ENCODE measurements at regions not wholly inside any gene's neighbourhood (a gene's known extent, or its start where the extent isn't known, plus 50 kb on each side); places are given as distances from the start of the nearest gene placed in this dataset.
"Not testable (repeated sequence)": the region's sequence is repeated elsewhere in the genome, so short reads cannot be mapped to it uniquely, and the experiment has no call there.

- no peaks in the 10 kb centered on the region for H3K4me1 ChIP-seq
- H3K27ac ChIP-seq, result no peak overlapping the region
- TF ChIP-seq CTCF (IDR thresholded peaks at IDR 0.05), result no peak
- no peaks in the 10 kb centered on the region for H3K36me3 ChIP-seq
- no peaks in the 10 kb centered on the region for H3K27me3 ChIP-seq
- no peaks in the 10 kb centered on the region for H3K9me3 ChIP-seq
- no peak overlapping the region for H3K4me3 ChIP-seq
- intact Hi-C loops (cut with DNase I), result no loop called here
- no peak for ATAC-seq
- no peak for DNase-seq
Measured at GRCh38 chr6:132190815-132191175, 210.5 kb downstream of the MOXD1 start.

GRCh38 chr6:132190097-132190814, 211.0 kb downstream of the MOXD1 start:
- Histone ChIP-seq H3K27me3 (no peaks in the 10 kb centered on the region), H3K4me3 (no peak overlapping the region), H3K36me3 (no peaks in the 10 kb centered on the region), H3K9me3 (no peaks in the 10 kb centered on the region), H3K27ac (no peak overlapping the region), H3K4me1 (no peaks in the 10 kb centered on the region)
- intact Hi-C loops (cut with DNase I), result no loop called here
- DNase-seq, result no peak
- no peak for ATAC-seq
- no peak for TF ChIP-seq CTCF (IDR thresholded peaks at IDR 0.05)

- Histone ChIP-seq H3K4me3 (no peak overlapping the region), H3K36me3 (no peaks in the 10 kb centered on the region), H3K9me3 (no peaks in the 10 kb centered on the region), H3K4me1 (no peaks in the 10 kb centered on the region), H3K27me3 (no peaks in the 10 kb centered on the region), H3K27ac (no peak overlapping the region)
- intact Hi-C loops (cut with DNase I), result no loop called here
- ATAC-seq (peak; percentile 68), DNase-seq (no peak)
- TF ChIP-seq CTCF (IDR thresholded peaks at IDR 0.05), result no peak
Measured at GRCh38 chr6:132188556-132189264, 212.6 kb downstream of the MOXD1 start.

- Histone ChIP-seq H3K27me3 (no peaks in the 10 kb centered on the region), H3K4me3 (no peak overlapping the region), H3K9me3 (no peaks in the 10 kb centered on the region), H3K36me3 (no peaks in the 10 kb centered on the region), H3K4me1 (no peaks in the 10 kb centered on the region), H3K27ac (no peak overlapping the region)
- no peak for TF ChIP-seq CTCF (IDR thresholded peaks at IDR 0.05)
- DNase-seq (no peak), ATAC-seq (no peak)
- intact Hi-C loops (cut with DNase I), result no loop called here
Measured at GRCh38 chr6:132187816-132188215, 213.5 kb downstream of the MOXD1 start.

- intact Hi-C loops (cut with DNase I); H3K27ac ChIP-seq; H3K36me3 ChIP-seq; H3K9me3 ChIP-seq; H3K4me3 ChIP-seq; ATAC-seq; H3K4me1 ChIP-seq; DNase-seq; H3K27me3 ChIP-seq: not testable (repeated sequence)
Measured at GRCh38 chr6:132184966-132185365, 216.3 kb downstream of the MOXD1 start.

- no peak for DNase-seq
- intact Hi-C loops (cut with DNase I), result no loop called here
- Histone ChIP-seq H3K27me3 (no peaks in the 10 kb centered on the region), H3K9me3 (no peaks in the 10 kb centered on the region), H3K36me3 (no peaks in the 10 kb centered on the region), H3K4me3 (no peak overlapping the region), H3K27ac (no peak overlapping the region), H3K4me1 (no peaks in the 10 kb centered on the region)
- no peak for ATAC-seq
- TF ChIP-seq CTCF (IDR thresholded peaks at IDR 0.05), result no peak
Measured at GRCh38 chr6:132179955-132180354, 221.3 kb downstream of the MOXD1 start.
